ENCODE measurements at regions not wholly inside any gene's neighbourhood (a gene's known extent, or its start where the extent isn't known, plus 50 kb on each side); places are given as distances from the start of the nearest gene placed in this dataset.

DNA sequence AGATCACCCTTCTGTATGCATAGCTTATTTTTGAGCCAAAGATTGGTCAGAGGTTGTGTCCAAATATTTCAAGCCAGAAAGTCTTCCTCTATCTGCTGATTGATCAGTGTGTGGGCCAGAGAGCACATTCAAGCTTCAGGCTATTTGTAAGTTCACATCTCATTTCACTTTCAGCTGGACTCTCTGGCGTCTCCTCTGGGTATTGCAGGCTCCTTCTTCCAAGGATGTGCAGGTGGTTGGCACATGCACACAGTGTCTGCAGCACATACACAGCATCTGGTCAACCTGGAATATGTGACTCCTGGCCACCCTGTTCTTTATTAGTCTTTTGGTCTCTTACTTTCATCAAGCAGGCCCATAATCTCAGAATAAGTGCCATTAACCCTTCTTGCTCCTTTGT lies 516.1 kb downstream of the ANXA1 start:
- DNase-seq: no peak

DNA sequence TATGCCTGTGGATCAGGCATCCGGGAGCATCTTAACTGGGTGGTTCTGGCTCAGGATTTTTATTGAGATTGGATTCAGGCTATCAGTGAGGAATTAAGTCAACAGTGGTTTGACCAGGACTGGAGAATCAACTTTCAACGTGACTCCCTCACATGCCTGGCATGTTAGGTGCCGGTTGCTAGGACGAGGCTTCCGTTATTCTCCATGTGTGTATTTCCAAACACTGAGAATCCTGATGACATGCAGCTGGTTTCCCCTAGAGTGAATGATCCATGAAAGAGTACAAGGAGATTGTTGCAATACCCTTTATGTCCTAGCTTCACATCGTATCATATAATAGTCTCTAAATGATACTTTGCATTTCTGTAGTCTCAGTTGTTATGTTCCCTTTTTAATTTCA lies 529.2 kb downstream of the ANXA1 start:
- peak in 1 of 3 experiments; percentile 23 for DNase-seq

DNA sequence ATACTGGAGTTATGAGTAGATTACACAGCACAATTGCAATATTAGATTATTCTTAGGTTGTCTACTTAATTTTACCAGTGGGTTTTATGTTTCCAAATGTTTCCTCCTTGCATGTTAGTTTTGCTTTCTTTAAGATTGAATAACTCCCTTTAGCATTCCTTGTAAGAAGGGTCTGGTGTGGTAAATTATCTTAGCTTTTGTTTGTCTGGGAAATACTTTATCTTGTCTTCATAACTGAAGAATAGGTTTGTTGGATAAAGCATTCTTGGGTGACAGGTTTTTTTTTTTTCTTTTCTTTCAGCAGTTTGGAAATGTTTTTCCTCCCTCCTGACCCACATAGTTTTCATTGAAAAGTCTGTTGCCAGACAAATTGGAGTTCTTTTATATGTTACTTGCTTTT lies 531.1 kb downstream of the ANXA1 start:
- DNase-seq: no peak

DNA sequence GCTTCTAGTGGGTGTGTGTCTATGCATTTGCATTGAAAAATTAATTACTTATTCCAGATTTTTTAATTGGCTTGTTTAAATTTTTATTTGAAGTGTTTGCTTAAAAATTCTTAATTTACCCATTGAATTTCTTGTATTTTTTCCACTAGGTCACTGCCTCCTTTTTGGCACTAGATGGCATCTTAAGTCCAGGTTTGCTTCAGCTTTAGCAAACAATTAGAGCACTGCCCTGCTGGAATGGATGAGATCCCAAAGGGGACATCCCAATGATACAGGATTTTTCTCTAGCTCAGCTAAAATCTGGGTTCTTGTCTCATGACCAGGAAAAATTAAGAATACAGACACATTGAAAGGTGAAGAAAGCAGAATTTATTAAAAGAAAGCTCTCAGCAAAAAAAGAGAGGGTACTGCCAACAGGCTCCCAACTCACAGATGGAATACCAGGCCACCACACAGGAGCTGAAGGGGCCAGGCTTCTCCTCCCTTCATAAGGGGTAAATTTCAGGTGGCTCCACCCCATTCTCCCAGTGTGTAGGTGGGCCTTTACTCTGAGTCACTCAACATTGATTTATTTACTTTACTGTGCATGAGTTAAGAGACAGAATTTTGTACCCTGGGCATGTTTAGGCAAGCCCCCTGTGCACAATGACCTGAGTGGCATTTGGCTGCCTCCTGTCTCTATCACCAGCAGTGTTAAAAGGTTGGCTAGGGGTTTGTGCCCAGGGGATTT lies 532.4 kb downstream of the ANXA1 start:
- peak in 2 of 3 experiments; percentile 13 to 60 for DNase-seq

DNA sequence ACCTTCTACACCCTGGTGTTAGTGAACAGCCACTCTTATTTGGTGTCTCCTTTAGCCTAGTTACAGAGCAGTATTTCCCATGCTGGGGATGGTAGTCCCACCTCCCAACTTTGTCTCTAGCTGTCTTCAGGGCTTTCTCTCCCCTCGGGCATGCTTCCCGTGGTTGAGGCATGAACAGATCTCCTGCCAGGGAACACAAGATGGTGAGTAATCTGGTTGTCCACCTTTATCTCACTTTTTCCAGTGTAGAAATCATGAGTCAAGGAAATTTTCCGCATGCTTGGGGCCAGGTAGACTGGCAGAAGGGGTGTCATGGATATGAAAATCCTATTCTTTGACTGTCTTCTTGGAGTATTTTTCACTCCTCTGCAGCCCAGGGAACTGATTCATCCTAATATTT lies 532.9 kb downstream of the ANXA1 start:
- DNase-seq: no peak

DNA sequence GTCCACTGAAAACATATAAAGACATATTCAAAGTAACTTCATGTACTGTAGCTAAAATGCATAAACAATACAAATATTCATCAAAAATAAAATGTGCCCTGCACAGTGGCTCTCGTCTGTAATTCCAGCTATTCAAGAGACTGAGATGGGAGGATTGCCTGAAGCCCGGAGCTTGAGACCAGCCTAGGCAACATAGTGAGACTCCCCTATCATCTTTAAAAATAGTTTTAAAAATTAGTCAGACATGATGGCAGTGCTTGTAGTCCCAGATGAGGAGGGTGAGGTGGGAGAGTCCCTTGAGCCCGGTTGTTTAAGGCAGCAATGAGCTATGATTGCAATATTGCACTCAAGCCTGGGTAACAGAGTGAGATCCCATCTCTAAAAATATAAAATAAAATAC lies 534.1 kb downstream of the ANXA1 start:
- no peak for DNase-seq

DNA sequence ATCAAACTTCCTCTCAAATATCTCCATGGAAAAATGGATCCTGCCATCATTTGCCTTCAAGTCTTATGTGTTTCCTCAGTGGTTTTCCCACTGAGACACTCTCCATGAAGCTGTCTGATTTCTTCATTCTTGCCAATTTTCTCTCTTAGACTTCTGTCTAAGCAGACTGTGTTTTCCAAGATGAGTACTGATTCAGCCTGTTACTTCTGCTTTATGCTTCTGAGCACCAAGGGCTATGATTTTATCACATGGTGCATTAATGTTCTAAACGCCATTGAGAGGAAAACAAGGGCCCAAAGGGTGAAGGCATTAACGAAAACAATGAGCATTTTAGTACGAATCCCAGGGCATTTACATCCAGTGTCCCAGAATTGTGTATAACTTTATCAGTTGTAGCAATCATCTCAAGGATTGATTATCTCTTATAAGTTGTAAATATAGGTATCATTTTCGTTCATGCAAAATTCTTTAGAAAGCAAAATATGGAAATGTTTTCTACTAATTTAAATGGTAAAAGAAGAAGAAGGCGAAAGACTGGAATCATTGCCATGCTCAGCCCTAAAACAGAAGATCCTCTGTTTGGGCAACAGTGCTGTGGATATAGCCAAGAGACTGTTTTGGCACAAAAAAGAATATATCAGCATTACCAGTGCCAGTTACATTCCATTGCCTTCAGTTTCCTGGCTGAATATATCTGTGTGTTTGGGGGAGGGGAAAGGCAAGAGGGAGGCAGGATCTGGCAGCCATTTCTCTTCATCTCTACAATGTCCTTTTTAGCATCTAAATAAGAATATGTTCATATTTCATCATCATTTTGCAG lies 537.6 kb downstream of the ANXA1 start:
- no peak for DNase-seq

DNA sequence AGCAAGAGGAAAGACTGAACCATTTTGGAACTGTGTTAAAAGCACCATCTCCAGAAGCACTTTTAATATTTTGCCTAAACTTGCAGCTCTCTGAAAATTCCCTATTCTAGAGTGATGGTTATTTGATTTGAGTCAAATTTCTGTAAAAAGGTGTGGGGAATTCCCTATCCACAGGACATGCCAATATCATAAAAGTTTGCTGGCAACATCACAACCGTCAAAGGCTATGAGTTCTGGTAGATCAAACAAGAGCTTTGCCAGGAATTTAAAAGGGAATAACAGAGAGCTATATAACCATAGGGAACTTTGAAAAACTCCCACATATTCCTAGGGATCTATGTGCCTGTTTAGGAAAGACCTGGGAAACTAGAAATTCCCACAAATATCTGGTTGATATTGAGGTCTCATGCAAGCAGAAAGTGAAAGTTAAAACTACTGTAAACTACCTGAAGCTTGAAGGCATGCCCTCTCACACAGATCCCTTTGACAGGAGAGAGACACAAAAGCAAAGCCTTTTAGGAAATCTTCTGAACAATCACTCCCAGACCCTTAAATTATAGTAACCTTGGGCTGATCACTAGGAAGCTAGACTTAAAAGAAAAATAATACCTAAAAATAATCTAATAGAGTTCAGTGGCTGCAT lies 549.9 kb downstream of the ANXA1 start:
- DNase-seq: no peak

DNA sequence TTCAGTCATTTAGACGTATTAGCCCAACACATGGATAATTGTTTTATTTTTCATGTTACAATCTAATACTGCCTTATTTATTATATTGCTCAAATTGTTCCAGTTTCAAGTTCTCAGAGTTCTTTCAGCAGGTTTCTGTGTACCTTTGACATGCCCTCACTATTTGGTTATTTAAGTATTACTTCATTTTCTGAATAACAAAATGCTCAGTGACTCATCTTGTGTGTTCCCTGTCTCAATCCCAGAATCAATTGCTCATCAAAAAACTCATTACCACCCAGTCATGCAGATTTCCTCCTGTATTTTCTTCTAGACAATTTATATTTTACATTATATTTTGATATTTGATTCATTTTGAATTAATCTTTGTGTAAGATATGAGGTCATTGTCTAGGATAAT lies 562.6 kb downstream of the ANXA1 start:
- DNase-seq: no peak

DNA sequence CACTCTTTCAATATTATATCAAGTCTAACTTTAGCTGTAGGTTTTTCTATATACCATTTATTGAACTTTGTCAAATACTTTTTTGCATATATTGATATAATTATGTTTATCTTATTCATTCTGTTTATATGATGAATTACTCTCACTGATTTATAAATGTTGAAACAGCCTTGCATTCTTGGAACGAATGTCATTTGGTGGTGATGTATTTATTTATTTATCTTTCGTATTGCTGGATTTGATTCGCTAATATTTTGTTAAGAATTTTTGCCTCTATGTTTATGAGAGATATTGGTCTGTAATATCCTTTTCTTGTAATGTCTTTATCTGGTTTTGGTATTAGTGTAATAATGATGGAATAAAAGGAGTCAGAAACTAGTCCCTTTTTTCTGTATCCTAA lies 563.9 kb downstream of the ANXA1 start:
- DNase-seq: no peak

DNA sequence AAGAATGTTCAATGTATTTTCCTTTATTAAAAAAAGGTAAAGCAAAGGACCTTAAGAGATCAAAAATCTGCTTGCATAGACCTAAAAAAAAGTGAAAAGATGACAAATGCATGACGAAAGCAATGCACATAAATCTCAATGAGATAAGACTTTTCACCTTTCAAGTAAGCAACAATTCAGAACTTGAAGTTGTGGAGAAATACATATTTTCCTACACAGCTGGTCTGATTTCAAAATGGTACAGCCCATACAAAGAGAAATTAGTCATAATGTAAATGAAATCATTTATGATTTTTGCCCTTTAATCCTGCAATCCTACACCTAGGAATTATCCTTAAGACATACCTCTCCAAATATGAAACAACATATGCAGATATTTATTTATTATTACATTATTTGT lies 568.0 kb downstream of the ANXA1 start:
- no peak for DNase-seq

DNA sequence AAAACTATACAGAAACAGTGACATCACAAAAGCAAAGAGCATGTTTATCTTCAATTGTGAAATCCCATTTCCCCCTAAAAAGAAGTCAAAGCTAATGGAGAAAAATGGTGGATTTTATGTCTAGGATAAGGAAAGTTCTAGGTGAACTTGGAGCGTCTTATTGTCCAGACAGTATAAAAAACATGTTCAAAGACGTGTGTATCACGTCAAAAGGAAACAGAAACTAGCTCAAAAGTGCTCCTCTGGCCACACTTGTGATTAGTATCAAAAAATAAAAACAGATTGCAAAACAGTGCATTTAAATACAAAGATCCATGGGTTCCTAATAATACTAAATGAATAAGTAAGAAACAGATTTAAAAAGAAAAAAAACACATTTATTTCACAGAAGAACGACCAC lies 568.9 kb downstream of the ANXA1 start:
- no peak for DNase-seq

DNA sequence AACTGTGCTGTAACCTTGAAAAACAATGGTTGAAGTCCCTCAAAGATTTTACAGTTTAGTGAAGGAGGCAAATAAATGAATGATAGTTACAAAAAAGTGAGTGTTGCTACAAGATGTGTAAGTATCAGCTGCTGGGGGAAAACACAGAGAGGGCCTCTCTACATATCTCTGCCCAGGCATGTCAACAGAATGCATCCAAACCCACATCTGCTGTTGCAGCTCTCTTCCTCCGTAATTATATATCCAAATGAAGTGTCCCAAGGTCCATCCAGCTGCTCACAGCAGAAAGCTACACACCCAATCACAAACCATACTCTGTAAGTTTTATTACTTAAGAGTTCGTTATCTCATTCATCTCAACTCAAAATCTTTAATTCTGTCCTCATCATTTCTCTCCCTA lies 584.6 kb downstream of the ANXA1 start:
- no peak for DNase-seq

DNA sequence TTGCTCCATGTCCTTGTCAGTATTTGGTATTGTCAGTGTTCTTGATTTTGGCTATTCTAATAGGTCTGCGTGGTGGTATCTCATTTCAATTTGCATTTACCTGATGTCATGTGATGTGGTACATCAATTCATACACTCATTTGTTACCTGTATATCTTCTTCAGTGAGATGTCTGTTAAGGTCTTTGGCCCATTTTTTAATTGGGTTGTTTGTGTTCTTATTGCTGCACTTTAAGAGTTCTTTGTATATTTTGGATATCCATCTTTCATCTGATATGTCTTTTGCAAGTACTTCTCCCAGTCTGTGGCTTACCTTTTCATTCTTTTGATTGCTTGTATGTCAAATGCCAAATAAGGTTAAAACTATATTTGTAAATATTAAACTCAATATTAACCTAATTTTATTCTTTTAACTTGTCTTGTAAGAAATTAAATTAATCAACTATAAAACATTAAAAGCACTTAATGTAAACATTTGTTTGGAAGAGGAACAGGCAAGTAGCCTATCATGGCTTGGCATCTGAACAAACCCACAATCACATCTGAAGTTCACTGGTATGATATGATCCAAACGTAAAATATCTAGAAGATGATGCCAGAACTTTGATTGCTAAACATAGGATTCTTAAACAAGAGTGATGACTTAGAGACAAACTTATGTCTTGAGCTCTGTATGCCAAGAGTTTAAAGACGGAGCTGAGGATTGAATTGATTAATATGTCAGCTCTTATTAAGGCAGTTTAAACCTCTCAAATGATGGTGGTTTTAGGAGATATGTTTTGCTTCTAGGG lies 587.3 kb downstream of the ANXA1 start:
- no peak for DNase-seq

DNA sequence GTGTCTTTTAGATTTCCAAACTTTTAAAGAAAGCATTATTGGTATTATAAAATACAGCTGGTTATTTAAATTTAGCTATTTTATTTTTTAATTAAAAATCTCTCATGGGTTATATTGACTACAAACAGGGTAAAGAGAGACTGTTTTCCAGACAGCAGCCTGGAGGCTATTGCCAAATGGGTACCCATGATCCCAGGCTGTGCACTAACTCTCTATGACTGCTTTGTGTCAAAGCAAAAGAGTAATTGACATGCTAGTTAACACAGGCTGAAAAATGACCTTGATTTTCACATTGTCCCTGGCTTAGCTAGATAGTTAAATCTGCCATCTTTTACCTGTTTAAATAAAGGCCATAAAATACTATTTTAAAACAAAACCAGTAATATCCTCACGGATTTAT lies 589.7 kb downstream of the ANXA1 start:
- peak in 2 of 3 experiments; percentile 17 to 68 for DNase-seq

DNA sequence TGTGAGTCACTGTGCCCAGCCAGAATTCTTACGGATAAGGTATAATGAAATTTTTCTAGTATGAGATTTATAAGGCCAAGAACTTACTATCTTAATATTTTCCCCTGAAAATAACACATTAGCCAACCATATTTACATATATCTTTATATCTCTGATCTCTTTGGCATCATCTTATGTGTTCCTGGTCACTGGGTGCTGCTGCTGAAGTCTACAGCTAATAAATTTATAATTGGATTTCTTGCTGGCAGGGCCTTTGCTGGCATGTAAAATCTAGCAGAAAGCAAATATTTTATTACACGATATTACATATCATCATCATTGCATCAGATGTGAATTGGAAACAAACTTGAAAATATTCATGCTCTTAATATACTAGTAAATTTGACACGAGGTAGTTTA lies 590.7 kb downstream of the ANXA1 start:
- DNase-seq: no peak

DNA sequence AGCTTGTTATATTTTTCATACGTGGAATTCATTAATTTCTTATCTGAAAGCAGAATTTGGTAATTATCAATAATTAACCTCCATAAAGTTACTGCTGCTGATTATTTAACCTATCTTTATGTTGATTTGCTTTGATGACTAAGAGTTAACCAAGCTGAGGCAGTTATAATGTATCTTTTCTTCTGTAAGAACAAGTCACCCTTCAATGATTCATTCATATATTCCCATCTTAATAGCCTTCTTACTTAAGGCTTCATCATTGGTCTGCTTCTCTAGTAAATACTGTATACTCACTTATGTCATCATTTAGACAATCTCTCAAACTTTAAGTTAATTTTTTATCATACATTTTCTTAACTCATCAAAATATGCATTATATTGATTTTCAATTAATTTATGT lies 592.2 kb downstream of the ANXA1 start:
- DNase-seq: no peak

DNA sequence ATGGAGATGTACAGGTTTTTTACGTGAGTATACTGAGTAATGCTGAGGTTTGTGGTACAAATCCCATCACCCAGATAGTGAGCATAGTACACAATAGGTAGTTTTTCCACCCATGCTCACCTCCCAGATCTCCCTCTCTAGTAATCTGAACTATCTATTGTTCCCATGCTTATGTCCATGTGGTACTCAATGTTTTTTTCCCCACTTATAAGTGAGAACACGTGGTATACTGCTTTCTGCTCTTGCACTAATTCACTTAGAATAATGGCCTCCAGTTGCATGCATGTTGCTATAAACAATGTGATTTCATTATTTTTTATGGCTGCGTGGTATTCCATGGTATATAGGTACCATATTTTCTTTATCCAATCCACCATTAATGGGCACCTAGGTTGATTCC lies 593.9 kb downstream of the ANXA1 start:
- no peak for DNase-seq

DNA sequence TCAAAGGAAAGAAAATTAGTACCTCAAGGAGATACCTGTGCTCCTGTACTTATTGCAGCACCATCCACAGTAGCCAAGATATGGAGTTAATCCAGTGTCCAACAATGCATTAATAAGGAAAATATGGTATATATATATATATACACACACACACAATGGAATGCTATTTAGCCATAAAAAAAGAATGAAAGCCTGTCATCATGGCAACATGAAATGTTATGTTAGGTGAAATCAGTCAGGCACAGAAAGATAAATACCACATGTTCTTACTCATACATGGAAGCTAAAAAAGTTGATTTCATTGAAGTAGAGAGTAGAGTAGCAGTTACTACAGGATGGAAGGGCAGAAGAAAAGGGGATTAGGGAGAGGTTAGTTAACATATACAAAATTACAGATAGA lies 601.5 kb downstream of the ANXA1 start:
- DNase-seq: no peak

DNA sequence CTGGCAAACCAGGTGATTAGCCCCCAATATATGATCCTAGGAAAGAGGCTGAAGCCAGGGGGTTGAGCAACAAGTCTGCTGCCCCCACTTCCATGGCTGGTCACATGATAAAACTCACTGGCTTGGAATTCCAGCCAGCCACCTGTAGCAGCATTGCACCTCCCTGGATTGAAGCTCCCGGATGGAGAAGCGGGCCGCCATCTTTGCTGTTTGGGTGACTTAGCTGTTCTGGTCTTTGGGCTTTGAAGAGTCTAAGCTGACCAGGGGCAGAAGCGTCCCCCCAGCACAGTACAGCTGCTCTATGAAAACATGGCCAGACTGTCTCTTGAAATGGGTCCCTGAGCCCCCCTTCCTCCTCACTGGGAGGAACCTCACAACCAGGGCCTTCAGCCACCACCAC lies 610.2 kb downstream of the ANXA1 start:
- DNase-seq: no peak

DNA sequence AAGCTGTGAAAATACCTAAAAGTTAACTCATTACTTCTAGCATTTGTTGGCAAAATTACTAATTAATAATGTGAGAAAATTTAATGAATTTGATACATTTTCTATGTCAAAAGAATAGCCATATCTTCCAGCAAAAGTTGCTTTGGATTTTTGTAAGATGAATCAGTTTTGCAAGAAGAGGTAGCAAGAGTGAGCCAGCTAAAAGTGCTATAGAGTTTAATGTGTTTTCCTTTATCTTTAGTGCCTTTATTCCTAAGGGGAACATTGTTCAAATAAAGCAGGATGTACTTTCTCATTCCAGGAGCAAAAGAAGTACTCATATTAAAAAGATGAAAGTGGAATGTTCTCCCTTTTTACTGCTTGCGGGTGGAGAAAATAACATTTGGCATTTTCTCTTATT lies 622.2 kb downstream of the ANXA1 start:
- DNase-seq: no peak

DNA sequence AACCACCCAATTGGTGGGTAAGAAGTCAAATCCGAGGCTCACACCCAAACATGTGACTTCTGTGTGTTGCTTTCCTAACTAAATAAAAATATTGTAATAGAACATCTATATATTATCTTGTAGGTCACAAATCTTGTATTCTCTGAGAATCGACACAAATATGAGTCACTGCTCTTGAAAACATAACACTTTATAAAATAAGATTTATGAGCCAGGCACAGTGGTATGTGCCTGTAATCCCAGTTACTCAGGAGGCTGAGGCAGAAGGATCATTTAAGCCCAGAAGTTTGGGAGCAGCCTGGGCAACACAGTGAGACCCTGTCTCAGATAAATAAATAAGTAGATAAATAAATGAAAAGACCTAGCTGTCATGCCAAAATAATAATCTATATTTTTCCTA lies 624.1 kb downstream of the ANXA1 start:
- no peak for DNase-seq

DNA sequence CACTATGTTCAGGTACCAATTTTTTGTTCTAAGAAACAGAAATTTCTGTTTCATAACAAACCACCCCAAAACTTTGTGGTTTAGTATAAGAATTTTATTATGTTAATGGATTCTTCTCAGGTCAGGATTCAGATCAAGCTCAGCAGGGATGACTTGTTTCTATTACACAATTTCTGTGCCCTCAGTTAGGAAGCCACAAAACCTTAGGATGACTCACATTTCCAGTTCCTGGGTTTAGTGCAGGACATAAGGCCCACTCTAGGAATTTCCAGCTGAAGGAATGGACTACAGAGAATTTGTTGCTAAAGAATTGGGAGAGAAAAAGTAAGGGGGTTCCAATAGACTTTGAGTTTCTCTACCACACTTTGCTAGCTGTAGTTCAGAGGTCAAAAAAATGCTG lies 629.3 kb downstream of the ANXA1 start:
- DNase-seq: no peak

All from NCI-H1417 (cell line).